Activated CD8-positive, alpha-beta T cell treated with anti-CD3 and anti-CD28 coated beads, Interleukin-2, amount 10 ng/mL, durations not matched to agents 7 days and 5 days (primary cell): ENCODE measurements at regions not wholly inside any gene's neighbourhood (a gene's known extent, or its start where the extent isn't known, plus 50 kb on each side); places are given as distances from the start of the nearest gene placed in this dataset.
"Not testable (repeated sequence)": the region's sequence is repeated elsewhere in the genome, so short reads cannot be mapped to it uniquely, and the experiment has no call there.

ENCODE experiments used
- ATAC-seq: fragments of 150-1000 bp; cut with Tn5 transposase; one replicate; pipeline ENCODE4 v1.10.0; 2021; ENCODE audit warnings: moderate library complexity
- CTCF ChIA-PET: fragments of 350-600 bp; sonication (Branson Sonifier 250); formaldehyde crosslinking; loops from one replicate; lab custom pipeline; 2021; ENCODE audit warnings: antibody characterized with exemption; lab: Charles Lee
- POLR2A ChIA-PET: fragments of 350-600 bp; sonication (Branson Sonifier 250); formaldehyde crosslinking; loops from one replicate; lab custom pipeline; 2021; ENCODE audit warnings: antibody characterized with exemption; lab: Charles Lee
- DNase-seq: peaks from one replicate; pipeline ENCODE4 v3.0.0-alpha.2; 2020
- H3K27ac Mint-ChIP-seq: one replicate; pipeline ENCODE4 v1.8.0; 2021; ENCODE audit warnings: mild to moderate bottlenecking, mixed read lengths
- H3K27me3 Mint-ChIP-seq: one replicate; pipeline ENCODE4 v1.8.0; 2021; ENCODE audit warnings: low read depth, mixed read lengths
- H3K36me3 Mint-ChIP-seq: one replicate; pipeline ENCODE4 v1.8.0; 2021; ENCODE audit warnings: low read depth, mixed read lengths
- H3K4me1 Mint-ChIP-seq: one replicate; pipeline ENCODE4 v1.8.0; 2021; ENCODE audit warnings: low read depth, mixed read lengths
- H3K4me3 Mint-ChIP-seq: one replicate; pipeline ENCODE4 v1.8.0; 2021; ENCODE audit warnings: mild to moderate bottlenecking, mixed read lengths
- H3K9me3 Mint-ChIP-seq: one replicate; pipeline ENCODE4 v1.8.0; 2022; ENCODE audit warnings: mixed read lengths; ENCODE audit not compliant: insufficient read depth

DNA sequence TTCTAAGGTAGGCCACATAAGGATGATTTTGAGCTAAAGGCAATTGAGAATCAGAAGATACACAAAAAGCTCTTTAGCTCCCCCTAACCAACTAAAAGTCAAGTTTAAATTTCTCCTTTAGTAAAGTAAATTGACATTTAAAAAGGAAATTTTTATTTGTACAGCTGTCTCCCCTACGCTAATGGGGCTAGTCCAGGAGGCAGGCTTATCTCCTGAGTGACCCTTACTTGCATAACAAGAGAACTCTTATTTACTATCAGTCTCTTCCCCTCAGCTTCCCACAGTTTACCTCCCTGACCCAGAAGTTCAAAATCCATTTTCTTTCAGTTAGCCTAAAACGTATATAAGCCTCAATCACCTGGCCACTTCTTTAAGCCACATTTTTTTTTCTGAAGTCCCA lies 1002.8 kb upstream of the NRXN1 start:
- CTCF ChIA-PET: no interaction called here
- H3K27me3 Mint-ChIP-seq: no peaks in the 10 kb centered on the region
- POLR2A ChIA-PET: no interaction called here

DNA sequence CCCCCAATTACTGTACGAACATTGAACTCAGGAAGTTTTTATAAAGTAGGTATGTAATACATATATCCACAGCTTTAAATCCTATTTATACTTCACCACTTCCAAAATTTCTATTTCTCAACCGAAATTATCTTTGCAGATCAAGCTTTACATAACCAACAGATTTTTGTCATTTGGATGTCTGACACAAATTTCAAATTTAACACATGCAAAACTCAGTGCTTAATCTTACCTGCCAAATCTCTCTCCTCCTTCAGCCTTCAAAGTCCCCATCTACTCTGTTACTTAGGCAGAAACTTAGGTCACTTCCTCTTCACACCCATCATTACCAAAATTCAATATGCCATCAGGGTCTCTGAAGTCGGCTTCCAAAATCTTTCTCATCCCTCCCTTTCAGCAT lies 990.1 kb upstream of the NRXN1 start:
- Mint-ChIP-seq H3K27me3 (no peaks in the 10 kb centered on the region), H3K4me3 (no peak overlapping the region), H3K27ac (no peak overlapping the region), H3K9me3 (peaks cover 15% of the 10 kb centered on the region), H3K4me1 (no peaks in the 10 kb centered on the region), H3K36me3 (no peaks in the 10 kb centered on the region)
- ChIA-PET POLR2A (no interaction called here), CTCF (no interaction called here)
- DNase-seq (no peak), ATAC-seq (no peak)

More for the DNA sequence above, 1002.8 kb upstream of the NRXN1 start:
- Mint-ChIP-seq H3K9me3 (peaks cover 6% of the 10 kb centered on the region), H3K4me3 (no peak overlapping the region), H3K36me3 (no peaks in the 10 kb centered on the region), H3K27ac (no peak overlapping the region), H3K4me1 (no peaks in the 10 kb centered on the region)
- no peak for ATAC-seq
- no peak for DNase-seq

DNA sequence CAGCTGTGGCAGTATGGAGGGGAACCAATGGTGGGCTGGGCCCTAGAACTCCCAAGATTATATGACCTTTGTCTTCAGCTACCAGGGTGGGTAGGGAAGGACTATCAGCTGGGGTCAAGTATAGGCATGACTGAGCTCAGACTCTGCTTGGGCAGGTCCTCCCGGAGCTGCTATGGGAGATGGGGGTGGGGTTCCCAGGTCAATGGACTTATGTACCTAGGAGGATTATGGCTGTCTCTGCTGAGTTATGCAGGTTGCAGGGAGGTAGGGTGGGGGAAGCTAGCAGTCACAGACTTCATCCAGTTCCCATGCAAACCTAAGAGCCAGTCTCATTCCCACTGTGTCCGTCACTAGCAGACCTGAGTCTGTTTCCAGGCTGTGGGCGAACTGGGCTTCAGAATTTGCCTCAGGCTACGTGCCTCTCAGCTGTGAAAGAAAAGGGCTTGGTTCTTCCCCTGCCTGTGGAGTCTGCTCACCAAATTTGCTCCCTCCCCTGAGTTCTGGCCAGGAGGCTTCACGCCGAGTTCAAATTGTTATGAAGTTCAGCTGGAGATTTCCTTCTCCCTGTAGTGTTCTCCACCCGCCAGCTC lies 985.8 kb upstream of the NRXN1 start:
- no peak for DNase-seq
- no peaks in the 10 kb centered on the region for H3K36me3 Mint-ChIP-seq
- no peak for ATAC-seq
- no peak overlapping the region for H3K27ac Mint-ChIP-seq
- H3K4me1 Mint-ChIP-seq: no peaks in the 10 kb centered on the region
- no peak overlapping the region for H3K4me3 Mint-ChIP-seq
- CTCF ChIA-PET: no interaction called here
- POLR2A ChIA-PET: no interaction called here
- H3K9me3 Mint-ChIP-seq: peaks cover 30% of the 10 kb centered on the region
- no peaks in the 10 kb centered on the region for H3K27me3 Mint-ChIP-seq

DNA sequence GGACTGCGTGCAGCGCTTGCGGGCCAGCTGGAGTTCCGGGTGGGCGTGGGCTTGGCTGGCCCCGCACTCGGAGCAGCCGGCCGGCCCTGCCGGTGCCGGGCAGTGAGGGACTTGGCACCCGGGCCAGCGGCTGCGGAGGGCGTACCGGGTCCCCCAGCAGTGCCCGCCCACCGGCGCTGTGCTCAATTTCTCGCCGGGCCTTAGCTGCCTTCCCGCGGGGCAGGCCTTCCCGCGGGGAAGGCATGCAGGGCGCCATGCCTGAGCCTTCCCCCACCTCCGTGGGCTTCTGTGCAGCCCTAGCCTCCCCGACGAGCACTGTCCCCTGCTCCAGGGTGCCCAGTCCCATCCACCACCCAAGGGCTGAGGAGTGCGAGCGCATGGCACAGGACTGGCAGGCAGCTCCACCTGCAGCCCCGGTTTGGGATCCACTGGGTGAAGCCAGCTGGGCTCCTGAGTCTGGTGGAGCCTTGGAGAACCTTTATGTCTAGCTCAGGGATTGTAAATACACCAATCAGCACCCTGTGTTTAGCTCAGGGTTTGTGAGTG lies 975.0 kb upstream of the NRXN1 start:
- DNase-seq, POLR2A ChIA-PET, H3K4me3 Mint-ChIP-seq, H3K27ac Mint-ChIP-seq, H3K4me1 Mint-ChIP-seq, H3K36me3 Mint-ChIP-seq, ATAC-seq, CTCF ChIA-PET, H3K27me3 Mint-ChIP-seq: not testable (repeated sequence)
- H3K9me3 Mint-ChIP-seq: peaks cover 24% of the 10 kb centered on the region

DNA sequence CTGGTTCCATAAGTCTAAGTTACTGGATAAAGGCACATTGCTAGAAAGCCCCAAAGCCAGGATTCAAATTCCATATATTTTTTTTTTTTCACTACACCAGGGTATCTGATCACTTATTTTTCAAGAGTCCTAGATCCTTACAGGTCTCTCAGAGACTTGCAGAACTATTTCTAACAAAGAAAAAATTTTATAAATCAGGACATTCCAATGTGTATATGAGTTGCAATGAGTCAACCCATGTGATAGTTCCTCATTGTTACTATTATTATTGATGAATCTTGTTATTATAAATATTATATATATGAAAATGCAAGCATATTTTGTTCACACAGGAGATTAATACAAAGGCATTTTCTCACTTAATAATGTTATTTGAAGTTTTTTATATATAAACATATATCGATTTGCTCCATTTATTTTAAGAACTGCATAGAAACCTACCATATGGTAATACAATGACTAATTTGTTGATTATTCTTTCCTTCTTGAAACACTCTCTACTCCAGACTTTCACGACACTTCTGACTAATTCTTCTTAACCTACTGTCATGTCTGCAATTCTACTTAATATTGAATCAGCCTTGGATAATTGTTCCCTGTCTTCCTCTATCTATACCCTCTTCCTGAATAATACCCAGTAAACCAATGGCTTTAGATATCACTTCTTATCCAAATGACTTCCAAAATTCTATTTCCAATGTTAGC lies 968.4 kb upstream of the NRXN1 start:
- CTCF ChIA-PET: no interaction called here
- no peak for DNase-seq

DNA sequence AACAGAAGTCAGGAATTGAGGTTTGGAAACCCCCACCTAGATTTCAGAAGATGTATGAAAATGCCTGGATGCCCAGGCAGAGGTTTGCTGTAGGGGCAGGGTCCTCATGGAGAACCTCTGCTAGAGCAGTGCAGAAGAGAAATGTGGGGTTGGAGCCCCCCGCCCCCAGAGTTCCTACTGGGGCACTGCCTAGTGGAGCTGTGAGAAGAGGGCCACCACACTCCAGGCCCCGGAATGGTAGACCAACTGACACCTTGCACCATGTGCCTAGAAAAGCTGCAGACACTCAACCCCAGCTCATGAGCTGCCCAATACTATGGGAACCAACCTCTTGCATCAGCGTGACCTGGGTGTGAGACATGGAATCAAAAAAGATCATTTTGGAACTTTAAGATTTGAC lies 967.0 kb upstream of the NRXN1 start:
- ChIA-PET POLR2A (no interaction called here), CTCF (no interaction called here)
- no peaks in the 10 kb centered on the region for H3K36me3 Mint-ChIP-seq
- no peak for DNase-seq
- H3K4me1 Mint-ChIP-seq: no peaks in the 10 kb centered on the region
- no peak for ATAC-seq
- H3K4me3 Mint-ChIP-seq: no peak overlapping the region
- no peaks in the 10 kb centered on the region for H3K27me3 Mint-ChIP-seq
- H3K27ac Mint-ChIP-seq: no peak overlapping the region
- peaks cover 23% of the 10 kb centered on the region for H3K9me3 Mint-ChIP-seq

More for the DNA sequence above, 968.4 kb upstream of the NRXN1 start:
- no peaks in the 10 kb centered on the region for H3K36me3 Mint-ChIP-seq
- POLR2A ChIA-PET: no interaction called here
- H3K27me3 Mint-ChIP-seq: no peaks in the 10 kb centered on the region
- no peak overlapping the region for H3K27ac Mint-ChIP-seq
- peaks cover 23% of the 10 kb centered on the region for H3K9me3 Mint-ChIP-seq
- ATAC-seq: no peak
- no peaks in the 10 kb centered on the region for H3K4me1 Mint-ChIP-seq
- no peak overlapping the region for H3K4me3 Mint-ChIP-seq

DNA sequence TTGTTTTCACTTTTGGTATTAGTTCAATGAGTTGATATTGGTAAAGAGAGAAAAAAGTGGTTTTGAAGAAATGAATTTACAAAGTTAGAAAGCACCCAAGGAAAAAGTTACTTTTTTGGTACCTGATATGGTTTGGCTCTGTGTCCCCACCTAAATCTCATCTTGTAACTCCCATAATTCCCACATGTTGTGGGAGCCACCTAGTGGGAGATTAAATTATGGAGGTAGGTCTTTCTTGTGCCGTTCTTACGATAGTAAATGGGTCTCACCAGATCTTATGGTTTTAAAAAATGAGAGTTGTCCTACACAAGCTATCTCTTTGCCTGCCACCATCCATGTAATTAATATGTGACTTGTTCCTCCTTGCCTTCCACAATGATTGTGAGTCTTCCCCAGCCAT lies 965.6 kb upstream of the NRXN1 start:
- H3K4me1 Mint-ChIP-seq: no peaks in the 10 kb centered on the region
- CTCF ChIA-PET: no interaction called here
- ATAC-seq (no peak), DNase-seq (no peak)
- H3K27me3 Mint-ChIP-seq: no peaks in the 10 kb centered on the region
- H3K36me3 Mint-ChIP-seq: no peaks in the 10 kb centered on the region
- H3K9me3 Mint-ChIP-seq: peaks cover 23% of the 10 kb centered on the region
- no peak overlapping the region for H3K4me3 Mint-ChIP-seq
- POLR2A ChIA-PET: no interaction called here
- H3K27ac Mint-ChIP-seq: no peak overlapping the region

DNA sequence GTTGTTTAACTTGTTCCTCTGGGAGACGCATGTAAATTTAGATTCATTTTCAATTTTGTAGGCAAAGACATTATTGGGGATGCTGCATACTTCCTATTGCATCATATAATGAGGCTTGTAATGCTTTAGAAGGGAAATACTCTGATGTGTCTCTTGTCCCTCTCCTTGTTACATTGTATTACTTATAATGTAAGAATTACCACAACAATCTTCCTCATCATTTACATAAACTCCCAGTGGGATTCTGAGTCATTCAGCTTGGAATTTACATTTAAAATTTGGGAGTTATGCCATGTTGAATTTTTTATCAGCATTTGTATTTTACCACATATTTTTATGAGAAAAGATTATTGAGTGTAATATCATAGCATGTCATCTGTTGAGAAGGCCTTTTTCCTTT lies 963.4 kb upstream of the NRXN1 start:
- Mint-ChIP-seq H3K36me3 (no peaks in the 10 kb centered on the region), H3K27me3 (no peaks in the 10 kb centered on the region), H3K9me3 (peaks cover 17% of the 10 kb centered on the region), H3K27ac (no peak overlapping the region), H3K4me1 (no peaks in the 10 kb centered on the region), H3K4me3 (no peak overlapping the region)
- CTCF ChIA-PET: no interaction called here
- ATAC-seq (no peak), DNase-seq (no peak)
- POLR2A ChIA-PET: no interaction called here

DNA sequence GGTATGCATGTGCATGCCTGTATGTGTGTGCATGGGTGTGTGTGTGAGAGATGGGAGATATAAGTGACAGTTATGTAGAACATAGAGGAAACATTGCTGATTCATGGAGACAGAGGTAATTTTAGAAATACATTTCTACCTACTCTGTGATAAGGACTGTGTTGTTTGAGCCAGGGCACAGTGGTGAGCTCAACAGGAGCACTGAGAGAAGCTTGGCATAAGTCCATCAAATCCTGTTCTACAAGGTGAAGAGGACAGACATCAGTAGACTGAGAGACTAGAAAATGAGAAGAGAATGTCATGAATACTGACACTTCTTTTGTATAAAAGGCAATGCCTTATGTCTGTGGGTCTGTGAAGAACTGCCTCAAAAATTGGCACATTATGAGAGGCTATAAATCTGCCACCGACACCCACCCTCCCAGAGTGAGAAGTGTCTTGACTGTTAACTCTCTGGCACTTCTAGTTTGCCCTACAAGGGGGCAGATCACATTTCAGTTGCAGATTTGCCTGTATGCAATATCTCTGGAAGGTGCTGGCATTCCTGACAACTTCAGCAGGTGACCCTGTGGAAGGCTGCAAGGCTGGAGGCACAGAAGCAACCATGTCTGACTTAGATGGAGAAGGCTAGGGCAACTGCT lies 962.3 kb upstream of the NRXN1 start:
- no peaks in the 10 kb centered on the region for H3K4me1 Mint-ChIP-seq
- ChIA-PET CTCF (no interaction called here), POLR2A (no interaction called here)
- ATAC-seq: no peak
- no peaks in the 10 kb centered on the region for H3K36me3 Mint-ChIP-seq
- H3K9me3 Mint-ChIP-seq: peaks cover 15% of the 10 kb centered on the region
- no peak for DNase-seq
- no peaks in the 10 kb centered on the region for H3K27me3 Mint-ChIP-seq
- H3K4me3 Mint-ChIP-seq: no peak overlapping the region
- H3K27ac Mint-ChIP-seq: no peak overlapping the region

DNA sequence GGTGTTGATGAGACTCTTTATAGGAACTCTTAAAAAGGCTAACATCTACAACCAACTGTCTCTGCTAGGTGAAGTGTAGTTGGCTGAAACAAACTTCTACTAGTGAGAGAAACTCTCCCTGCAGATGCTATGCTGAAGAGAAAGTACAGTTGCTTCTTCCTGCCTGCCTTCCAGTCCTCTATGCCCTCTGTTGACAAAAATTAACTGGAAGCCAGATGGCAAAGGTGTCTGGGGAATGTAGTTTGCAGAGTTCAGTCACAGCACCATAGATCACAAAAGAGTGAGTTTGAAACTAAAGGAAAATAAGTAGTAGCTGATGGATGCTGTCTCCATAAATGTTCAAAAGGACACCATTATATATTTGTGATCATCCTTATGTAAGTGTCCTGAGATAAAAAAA lies 958.8 kb upstream of the NRXN1 start:
- no peaks in the 10 kb centered on the region for H3K4me1 Mint-ChIP-seq
- DNase-seq (no peak), ATAC-seq (no peak)
- no peak overlapping the region for H3K27ac Mint-ChIP-seq
- no peaks in the 10 kb centered on the region for H3K27me3 Mint-ChIP-seq
- POLR2A ChIA-PET: no interaction called here
- no peak overlapping the region for H3K4me3 Mint-ChIP-seq
- CTCF ChIA-PET: no interaction called here
- no peaks in the 10 kb centered on the region for H3K36me3 Mint-ChIP-seq
- peaks cover 12% of the 10 kb centered on the region for H3K9me3 Mint-ChIP-seq

DNA sequence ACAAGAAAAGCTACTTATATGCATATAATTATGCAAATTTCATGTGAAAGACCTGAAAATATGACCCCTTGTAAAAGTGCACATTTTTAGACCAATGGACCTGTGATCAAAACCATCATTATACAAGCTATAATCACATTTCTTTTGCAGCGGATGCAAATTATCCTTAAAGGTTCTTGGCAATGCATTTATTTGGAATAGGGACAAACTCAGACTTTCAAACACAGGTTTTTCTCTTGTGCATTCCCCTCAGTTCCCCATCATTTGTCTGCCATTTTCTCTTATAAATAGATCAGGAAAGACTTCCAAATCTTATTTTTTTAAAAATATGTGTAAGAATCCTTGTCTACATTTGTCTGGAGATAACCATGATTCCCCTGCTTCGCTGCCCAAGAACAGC lies 954.2 kb upstream of the NRXN1 start:
- CTCF ChIA-PET: no interaction called here
- POLR2A ChIA-PET: no interaction called here
- Mint-ChIP-seq H3K27ac (no peak overlapping the region), H3K4me1 (no peaks in the 10 kb centered on the region), H3K4me3 (no peak overlapping the region), H3K9me3 (peaks cover 8% of the 10 kb centered on the region), H3K27me3 (no peaks in the 10 kb centered on the region), H3K36me3 (no peaks in the 10 kb centered on the region)
- DNase-seq (no peak), ATAC-seq (no peak)

DNA sequence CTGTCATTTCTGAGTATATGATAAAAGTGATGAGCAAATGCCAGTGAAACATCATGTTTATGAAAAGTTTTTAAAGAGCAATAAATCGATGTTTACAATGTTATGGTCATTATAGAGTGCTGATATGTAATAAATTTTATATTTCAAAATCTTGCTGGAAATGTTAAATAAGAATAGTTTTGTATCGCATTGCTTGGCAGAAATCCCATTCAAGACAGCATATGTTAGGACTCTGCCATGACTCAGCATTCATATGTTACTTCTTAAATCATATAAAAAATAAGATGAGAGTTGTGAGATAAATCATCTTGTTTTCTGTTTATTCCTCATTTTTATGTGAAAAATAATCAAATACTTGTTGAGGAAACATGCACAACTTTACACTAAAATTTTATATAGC lies 949.9 kb upstream of the NRXN1 start:
- ChIA-PET POLR2A (no interaction called here), CTCF (no interaction called here)
- no peaks in the 10 kb centered on the region for H3K9me3 Mint-ChIP-seq
- no peaks in the 10 kb centered on the region for H3K27me3 Mint-ChIP-seq
- no peaks in the 10 kb centered on the region for H3K36me3 Mint-ChIP-seq
- DNase-seq: no peak
- H3K4me3 Mint-ChIP-seq: no peak overlapping the region
- H3K27ac Mint-ChIP-seq: no peak overlapping the region
- ATAC-seq: no peak
- H3K4me1 Mint-ChIP-seq: no peaks in the 10 kb centered on the region
